ENCODE measurements at regions not wholly inside any gene's neighbourhood (a gene's known extent, or its start where the extent isn't known, plus 50 kb on each side); places are given as distances from the start of the nearest gene placed in this dataset.
"Not testable (repeated sequence)": the region's sequence is repeated elsewhere in the genome, so short reads cannot be mapped to it uniquely, and the experiment has no call there.

GRCh38 chr16:46386110-46386771 is 234.9 kb downstream of the SHCBP1 start:
- not testable (repeated sequence) for DNase-seq (ENCODE audit: low read depth)

DNA sequence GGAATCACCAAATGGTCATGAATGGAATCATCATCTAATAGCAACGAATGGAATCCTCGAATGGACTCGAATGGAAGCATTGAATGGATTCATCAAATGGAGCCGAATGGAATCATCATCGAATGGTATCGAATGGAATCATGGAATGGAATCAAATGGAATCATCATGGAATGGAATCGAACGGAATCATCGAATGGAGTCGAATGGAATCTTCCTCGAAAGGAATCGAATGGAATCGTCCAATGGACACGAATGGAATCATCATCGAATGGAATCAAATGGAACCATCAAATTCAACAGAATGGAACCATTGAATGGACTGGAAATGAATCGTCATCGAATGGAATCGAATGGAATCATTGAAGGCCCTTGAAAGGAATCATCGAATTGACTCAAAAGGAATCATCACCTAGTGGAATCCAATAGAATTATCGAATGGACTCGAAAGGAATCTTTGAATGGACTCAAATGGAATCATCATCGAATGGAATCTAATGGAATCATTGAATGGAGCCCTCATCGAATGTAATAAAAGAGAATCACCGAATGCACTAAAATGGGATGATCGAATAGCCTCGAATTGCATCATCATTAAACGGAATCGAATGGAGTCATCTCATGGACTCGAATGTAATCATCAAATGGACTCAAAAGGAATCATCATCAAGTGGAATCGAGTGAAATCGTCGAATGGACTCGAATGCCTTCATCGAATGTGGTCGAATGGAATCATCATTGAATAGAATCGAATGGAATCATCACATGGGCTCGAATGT is 236.7 kb downstream of the SHCBP1 start:
- DNase-seq (ENCODE audit: low read depth): peak; percentile 37
- not testable (repeated sequence) for H3K4me3 ChIP-seq (ENCODE audit: low read depth, low read length)

More at GRCh38 chr16:46386110-46386771, 234.9 kb downstream of the SHCBP1 start:
- H3K4me3 ChIP-seq (ENCODE audit: low read depth, low read length): not testable (repeated sequence)

GRCh38 chr16:46383581-46383980 is 237.6 kb downstream of the SHCBP1 start:
- H3K4me3 ChIP-seq (ENCODE audit: low read depth, low read length): not testable (repeated sequence)
- DNase-seq (ENCODE audit: low read depth): peak; percentile 4

GRCh38 chr16:46382791-46383541 is 238.2 kb downstream of the SHCBP1 start:
- not testable (repeated sequence) for H3K4me3 ChIP-seq (ENCODE audit: low read depth, low read length)
- DNase-seq (ENCODE audit: low read depth): peak; percentile 38

DNA sequence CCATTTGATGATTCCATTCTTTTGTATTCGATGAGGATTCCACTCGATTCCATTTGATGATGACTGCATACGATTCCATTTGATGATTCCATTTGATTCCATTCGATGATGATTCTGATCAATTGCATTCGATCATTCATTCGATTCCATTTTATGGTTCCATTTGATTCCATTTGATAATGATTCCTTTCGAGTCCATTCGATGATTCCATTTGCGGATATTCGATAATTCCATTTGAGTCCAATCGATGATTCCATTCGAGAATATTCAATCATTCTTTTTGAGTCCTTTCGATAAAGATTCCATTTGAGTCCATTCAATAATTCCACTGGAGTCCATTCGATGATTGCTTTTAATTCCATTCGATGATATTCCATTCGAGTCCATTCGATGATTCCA is 239.1 kb downstream of the SHCBP1 start:
- not testable (repeated sequence) for DNase-seq (ENCODE audit: low read depth); H3K4me3 ChIP-seq (ENCODE audit: low read depth, low read length)

- not testable (repeated sequence) for H3K4me3 ChIP-seq (ENCODE audit: low read depth, low read length)
- peak; percentile 3 for DNase-seq (ENCODE audit: low read depth)
Observed at GRCh38 chr16:46381344-46381743, 239.8 kb downstream of the SHCBP1 start.
